Activated naive CD8-positive, alpha-beta T cell (primary cell): ENCODE measurements at regions not wholly inside any gene's neighbourhood (a gene's known extent, or its start where the extent isn't known, plus 50 kb on each side); places are given as distances from the start of the nearest gene placed in this dataset.

Source experiments
- H3K27ac Mint-ChIP-seq: one replicate; pipeline ENCODE4 v1.8.0; 2021; ENCODE audit warnings: mixed read lengths
- H3K27me3 Mint-ChIP-seq: one replicate; pipeline ENCODE4 v1.8.0; 2021; ENCODE audit warnings: mixed read lengths
- H3K36me3 Mint-ChIP-seq: one replicate; pipeline ENCODE4 v1.8.0; 2021; ENCODE audit warnings: mixed read lengths
- H3K4me1 Mint-ChIP-seq: one replicate; pipeline ENCODE4 v1.8.0; 2021; ENCODE audit warnings: low read depth, mixed read lengths
- H3K4me3 Mint-ChIP-seq: one replicate; pipeline ENCODE4 v1.8.0; 2021; ENCODE audit warnings: mild to moderate bottlenecking, mixed read lengths
- H3K9me3 Mint-ChIP-seq: one replicate; pipeline ENCODE4 v1.8.0; 2021; ENCODE audit warnings: low read depth, mixed read lengths

DNA sequence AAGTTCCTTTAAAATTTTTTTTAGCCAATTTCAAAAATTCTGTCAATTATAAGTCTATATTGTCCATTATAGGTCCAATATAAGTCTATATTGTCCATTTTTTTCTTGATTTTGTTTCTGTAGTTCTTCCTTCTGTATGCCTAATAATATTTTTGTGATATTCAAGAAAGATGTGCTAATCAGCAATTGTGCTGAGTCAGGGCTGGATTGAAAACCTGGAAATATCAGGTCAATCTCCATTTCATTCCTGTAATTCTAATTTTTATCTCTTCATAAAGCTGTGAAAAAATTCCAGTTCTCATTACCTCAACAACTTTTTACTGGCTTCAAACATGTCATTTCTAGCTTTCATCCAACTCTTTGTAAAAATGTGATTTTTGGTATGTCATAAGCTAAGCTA is 353.7 kb downstream of the SLITRK6 start:
- H3K27ac Mint-ChIP-seq, result no peak overlapping the region
- no peaks in the 10 kb centered on the region for H3K9me3 Mint-ChIP-seq
- no peaks in the 10 kb centered on the region for H3K4me1 Mint-ChIP-seq
- no peak overlapping the region for H3K4me3 Mint-ChIP-seq
- no peaks in the 10 kb centered on the region for H3K27me3 Mint-ChIP-seq
- no peaks in the 10 kb centered on the region for H3K36me3 Mint-ChIP-seq

DNA sequence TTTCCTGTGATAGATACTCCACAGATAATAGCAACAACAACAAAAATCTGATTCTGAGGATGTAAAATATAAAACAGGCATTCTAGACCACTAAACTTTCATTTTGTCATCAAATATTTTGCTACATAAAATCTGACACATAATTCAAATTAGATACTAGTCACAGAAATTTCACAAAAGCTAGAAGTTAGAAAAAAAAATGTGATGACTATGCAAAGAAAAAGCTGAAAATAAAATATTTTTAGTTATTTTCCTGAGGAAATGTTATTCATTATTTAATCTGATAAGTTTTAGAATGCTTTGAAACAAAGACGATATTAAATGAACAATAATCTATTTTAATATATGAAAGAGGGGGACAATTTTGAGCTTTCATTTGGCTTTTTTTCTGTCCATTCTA is 357.2 kb downstream of the SLITRK6 start:
- Mint-ChIP-seq H3K4me3 (no peak overlapping the region), H3K4me1 (no peaks in the 10 kb centered on the region), H3K36me3 (no peaks in the 10 kb centered on the region), H3K9me3 (no peaks in the 10 kb centered on the region), H3K27ac (no peak overlapping the region), H3K27me3 (no peaks in the 10 kb centered on the region)

DNA sequence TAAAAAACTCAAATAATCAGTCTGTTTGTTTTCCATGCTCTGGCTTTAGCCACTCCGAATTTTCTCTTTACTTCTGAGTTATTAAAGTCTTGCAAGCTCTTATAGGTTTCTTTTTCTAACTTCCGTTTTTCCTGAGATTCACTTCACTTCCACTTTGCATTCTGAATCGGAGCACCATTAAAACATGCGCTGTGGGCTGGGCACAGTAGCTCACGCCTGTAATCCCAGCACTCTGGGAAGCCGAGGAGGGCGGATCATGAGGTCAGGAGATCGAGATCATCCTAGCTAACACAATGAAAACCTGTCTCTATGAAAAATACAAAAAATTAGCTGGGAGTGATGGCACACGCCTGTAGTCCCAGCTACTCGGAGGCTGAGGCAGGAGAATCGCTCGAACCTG is 357.9 kb downstream of the SLITRK6 start:
- Mint-ChIP-seq H3K27me3 (no peaks in the 10 kb centered on the region), H3K4me3 (no peak overlapping the region), H3K4me1 (no peaks in the 10 kb centered on the region), H3K36me3 (no peaks in the 10 kb centered on the region), H3K9me3 (no peaks in the 10 kb centered on the region), H3K27ac (no peak overlapping the region)

DNA sequence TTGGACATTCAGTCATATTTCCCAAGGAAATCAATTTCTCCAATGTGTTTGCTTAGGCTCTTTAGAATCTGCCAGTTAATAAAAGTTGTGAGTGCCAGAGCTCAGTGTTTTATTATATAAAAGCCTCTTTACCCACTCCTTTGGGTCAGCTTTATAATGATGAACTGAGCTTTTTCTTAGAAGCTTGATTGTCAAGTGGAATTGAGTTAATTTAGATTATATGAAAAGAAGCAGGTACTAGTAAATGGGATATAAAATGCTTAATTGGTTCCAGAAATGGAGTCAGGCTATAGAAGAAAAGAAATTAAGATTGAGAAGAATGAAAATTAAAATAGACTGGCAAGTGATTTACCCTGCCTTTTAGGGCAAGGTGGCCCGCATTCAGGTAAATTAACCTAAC is 363.2 kb downstream of the SLITRK6 start:
- no peak overlapping the region for H3K27ac Mint-ChIP-seq
- H3K36me3 Mint-ChIP-seq, result no peaks in the 10 kb centered on the region
- no peaks in the 10 kb centered on the region for H3K4me1 Mint-ChIP-seq
- no peaks in the 10 kb centered on the region for H3K9me3 Mint-ChIP-seq
- H3K4me3 Mint-ChIP-seq, result no peak overlapping the region
- H3K27me3 Mint-ChIP-seq, result no peaks in the 10 kb centered on the region

DNA sequence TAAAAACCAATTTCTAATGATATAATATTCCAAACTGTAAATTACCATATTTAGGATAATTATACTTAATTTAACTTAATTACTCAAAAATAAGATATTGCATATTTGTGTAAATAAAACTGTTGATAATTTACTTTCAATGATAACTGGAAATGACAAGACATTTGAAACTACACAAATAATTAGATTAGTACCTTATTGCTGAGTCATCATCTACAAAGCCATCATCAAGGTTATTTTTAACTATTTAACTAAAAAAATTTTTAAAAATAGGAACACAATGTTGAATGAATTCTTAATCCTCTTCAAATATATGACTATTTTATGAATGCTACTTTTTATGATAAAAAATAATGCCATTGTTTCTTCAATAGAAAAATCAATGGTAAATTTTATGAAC is 364.3 kb downstream of the SLITRK6 start:
- Mint-ChIP-seq H3K27me3 (no peaks in the 10 kb centered on the region), H3K27ac (no peak overlapping the region), H3K4me3 (no peak overlapping the region), H3K9me3 (no peaks in the 10 kb centered on the region), H3K4me1 (no peaks in the 10 kb centered on the region), H3K36me3 (no peaks in the 10 kb centered on the region)

DNA sequence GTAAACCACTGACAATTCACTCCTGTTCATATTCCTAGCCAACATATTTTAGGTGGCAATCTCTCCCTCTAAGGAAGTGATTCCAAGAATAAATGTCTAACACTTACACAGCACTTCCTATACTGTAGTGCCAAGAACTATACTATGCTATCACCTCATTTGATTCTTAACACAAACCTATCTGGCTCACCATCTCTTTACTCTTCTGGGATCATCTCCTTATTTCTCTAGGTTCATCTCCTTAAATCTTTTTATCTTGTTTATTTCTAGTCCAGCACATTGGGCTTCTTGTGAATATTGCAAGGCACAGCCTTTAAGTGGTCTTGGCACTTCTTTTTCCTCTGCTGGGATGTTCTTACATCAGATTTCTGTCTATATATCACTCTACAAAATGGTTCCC is 366.3 kb downstream of the SLITRK6 start:
- no peaks in the 10 kb centered on the region for H3K27me3 Mint-ChIP-seq
- no peaks in the 10 kb centered on the region for H3K4me1 Mint-ChIP-seq
- H3K36me3 Mint-ChIP-seq, result no peaks in the 10 kb centered on the region
- no peaks in the 10 kb centered on the region for H3K9me3 Mint-ChIP-seq
- H3K27ac Mint-ChIP-seq, result no peak overlapping the region
- H3K4me3 Mint-ChIP-seq, result no peak overlapping the region

DNA sequence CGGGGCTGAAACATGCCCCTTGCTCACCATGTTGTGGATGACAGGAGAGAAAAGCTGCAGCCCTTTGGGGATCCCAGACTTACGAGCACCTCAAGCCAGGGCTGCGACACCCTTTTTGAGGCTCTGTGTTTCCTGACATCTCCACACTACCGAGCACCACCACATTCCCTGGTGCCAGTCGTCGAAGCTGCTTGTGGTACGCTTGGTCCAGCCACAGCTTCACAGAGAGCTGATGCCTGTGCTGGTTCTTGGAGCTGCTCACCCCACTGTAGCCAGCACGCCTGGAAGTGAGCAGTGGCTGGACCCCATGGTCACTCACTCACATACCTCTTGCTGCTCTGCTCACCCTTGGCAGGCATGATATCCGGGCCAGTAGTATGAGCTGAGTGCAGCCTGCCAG is 367.5 kb downstream of the SLITRK6 start:
- Mint-ChIP-seq H3K9me3 (no peaks in the 10 kb centered on the region), H3K4me3 (no peak overlapping the region), H3K27ac (no peak overlapping the region), H3K27me3 (no peaks in the 10 kb centered on the region), H3K36me3 (no peaks in the 10 kb centered on the region), H3K4me1 (no peaks in the 10 kb centered on the region)

DNA sequence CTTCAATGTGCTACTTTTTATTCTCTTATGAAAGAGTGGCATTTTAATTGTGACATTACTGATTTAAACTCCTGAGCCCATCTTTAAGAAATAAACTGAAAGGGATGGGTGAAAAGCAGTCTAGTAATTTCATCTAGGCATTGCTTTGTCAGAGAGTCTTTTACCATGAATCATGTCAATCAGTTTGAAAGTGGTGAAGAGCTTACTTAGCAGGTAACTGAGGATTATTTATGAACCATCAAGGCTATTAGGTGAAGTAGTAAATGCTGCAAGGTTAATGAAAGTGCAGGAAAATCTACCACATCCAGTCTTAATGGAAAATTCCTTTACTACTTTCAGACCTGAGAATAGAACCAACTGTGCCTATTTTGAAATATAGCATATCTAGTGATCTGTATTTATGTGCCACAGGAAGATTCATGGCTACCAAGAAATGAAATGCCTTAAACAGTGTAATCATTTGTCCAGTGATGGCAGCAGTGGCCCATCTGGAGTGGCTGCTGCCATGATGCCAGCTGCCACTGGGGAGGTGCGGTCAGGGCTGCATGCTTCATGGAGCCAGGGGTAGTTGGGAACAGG is 368.9 kb downstream of the SLITRK6 start:
- Mint-ChIP-seq H3K27ac (no peak overlapping the region), H3K9me3 (no peaks in the 10 kb centered on the region), H3K27me3 (no peaks in the 10 kb centered on the region), H3K4me3 (no peak overlapping the region), H3K36me3 (no peaks in the 10 kb centered on the region), H3K4me1 (no peaks in the 10 kb centered on the region)

DNA sequence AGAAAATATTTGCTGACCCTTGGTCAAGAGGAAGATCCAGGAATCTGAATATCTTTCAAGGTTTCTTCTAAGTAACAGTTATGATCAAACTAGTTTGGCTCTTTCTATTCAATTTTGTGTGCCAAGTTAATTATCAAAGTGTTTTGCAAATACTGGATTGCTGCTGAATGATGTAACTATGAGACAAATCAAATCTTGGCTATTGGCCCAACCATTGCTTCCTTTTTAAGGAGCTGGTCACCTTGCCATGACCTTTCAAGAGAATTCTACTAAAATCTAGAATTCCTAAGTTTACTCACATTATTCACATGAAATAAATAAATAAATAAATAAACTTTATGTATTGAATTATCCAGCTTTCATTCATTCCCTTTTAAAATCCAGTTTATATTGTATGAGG is 371.8 kb downstream of the SLITRK6 start:
- Mint-ChIP-seq H3K36me3 (no peaks in the 10 kb centered on the region), H3K4me1 (no peaks in the 10 kb centered on the region), H3K4me3 (no peak overlapping the region), H3K27me3 (no peaks in the 10 kb centered on the region), H3K27ac (no peak overlapping the region), H3K9me3 (no peaks in the 10 kb centered on the region)

DNA sequence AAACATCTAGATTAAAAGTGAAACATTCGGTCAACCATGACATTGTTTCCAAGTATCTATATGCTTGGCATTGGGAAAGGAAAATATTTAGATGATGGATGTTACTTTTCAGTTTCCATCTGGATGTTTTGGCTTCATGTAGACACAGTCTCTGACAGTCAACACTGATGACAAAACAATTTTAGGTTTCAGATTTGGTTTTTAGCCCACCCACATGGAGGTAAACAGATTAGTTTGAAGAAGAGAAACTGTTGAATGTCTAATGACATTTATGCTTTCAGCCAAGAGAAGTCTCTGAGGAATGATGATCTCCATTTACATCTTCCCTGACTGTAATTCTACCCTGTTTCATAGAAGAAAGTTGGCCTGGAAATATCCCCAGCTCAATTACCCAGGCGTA is 379.1 kb downstream of the SLITRK6 start:
- no peaks in the 10 kb centered on the region for H3K36me3 Mint-ChIP-seq
- no peaks in the 10 kb centered on the region for H3K9me3 Mint-ChIP-seq
- H3K4me1 Mint-ChIP-seq, result no peaks in the 10 kb centered on the region
- H3K27me3 Mint-ChIP-seq, result no peaks in the 10 kb centered on the region
- no peak overlapping the region for H3K4me3 Mint-ChIP-seq
- no peak overlapping the region for H3K27ac Mint-ChIP-seq

DNA sequence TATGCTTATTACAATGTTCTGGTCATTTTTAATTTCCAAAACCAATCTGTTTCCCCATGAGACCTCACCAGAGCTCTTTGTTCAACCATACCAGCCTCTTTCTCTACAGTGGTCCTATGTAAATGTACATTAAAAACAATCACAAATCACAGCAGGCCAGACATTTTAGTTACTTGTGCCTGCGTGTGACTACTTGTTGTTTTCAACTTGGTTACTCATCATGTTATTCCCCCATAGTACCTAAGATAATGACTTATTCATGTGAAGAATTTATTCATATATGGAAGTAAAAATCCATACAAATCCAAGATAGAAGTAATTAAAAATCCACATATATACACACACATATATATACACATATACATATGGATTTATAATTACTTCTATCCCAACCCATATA is 379.6 kb downstream of the SLITRK6 start:
- Mint-ChIP-seq H3K36me3 (no peaks in the 10 kb centered on the region), H3K4me1 (no peaks in the 10 kb centered on the region), H3K4me3 (no peak overlapping the region), H3K9me3 (no peaks in the 10 kb centered on the region), H3K27ac (no peak overlapping the region), H3K27me3 (no peaks in the 10 kb centered on the region)

DNA sequence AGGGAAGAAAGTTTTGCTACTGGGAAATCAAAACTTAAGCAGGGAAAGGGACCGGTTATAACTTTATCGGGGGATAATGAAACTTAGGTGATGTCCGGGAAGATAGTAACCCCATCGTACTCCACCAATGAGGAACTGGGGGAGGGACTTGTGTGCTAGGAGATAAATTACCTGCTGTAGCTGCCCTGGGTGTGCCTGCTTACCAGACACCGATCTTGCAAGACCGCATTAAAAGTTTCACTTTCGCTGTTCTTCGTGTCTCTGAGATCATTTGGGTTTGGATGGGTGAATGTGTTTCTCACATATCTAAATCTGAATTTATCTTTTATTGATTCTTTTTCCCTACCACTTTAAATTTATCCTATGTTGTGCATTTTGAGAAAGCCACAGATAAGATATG is 381.4 kb downstream of the SLITRK6 start:
- Mint-ChIP-seq H3K9me3 (no peaks in the 10 kb centered on the region), H3K4me1 (no peaks in the 10 kb centered on the region), H3K27me3 (no peaks in the 10 kb centered on the region), H3K4me3 (no peak overlapping the region), H3K36me3 (no peaks in the 10 kb centered on the region), H3K27ac (no peak overlapping the region)

DNA sequence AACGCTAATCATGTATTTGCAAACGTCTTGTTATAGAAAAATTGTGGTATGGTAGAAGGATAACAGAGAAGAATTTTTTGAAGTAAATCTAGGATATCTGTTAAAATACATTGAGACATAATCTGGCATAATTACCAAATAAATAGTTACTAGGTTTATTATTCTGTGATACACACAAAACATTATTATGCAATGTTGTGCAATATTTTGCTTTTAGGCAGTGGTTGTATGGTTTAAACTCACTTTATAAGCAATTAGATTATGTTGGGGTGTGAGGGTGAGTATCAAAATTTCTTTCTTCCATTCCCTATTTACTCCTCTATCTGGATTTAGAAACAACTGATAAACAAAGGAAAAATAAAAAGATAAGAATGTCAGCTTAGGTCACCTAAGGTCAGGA is 385.6 kb downstream of the SLITRK6 start:
- Mint-ChIP-seq H3K27me3 (no peaks in the 10 kb centered on the region), H3K4me1 (no peaks in the 10 kb centered on the region), H3K36me3 (no peaks in the 10 kb centered on the region), H3K9me3 (no peaks in the 10 kb centered on the region), H3K27ac (no peak overlapping the region), H3K4me3 (no peak overlapping the region)

DNA sequence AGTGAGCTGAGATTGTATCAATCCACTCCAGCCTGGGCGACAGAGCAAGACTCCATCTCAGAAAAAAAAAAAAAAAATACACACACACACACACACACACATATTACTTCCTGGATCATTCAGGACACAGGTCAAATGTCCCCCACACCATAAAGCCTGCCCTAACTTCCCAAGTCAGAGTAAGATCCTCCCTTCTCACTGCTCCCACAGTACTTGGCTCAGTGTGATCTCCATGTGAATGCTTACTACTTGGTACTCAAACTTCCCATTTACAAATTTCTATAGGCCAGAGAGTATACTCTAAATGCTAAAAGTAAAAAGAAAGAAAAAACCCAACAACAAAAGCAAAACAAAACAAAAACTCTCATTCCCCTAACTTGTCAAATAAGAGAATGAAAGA is 386.8 kb downstream of the SLITRK6 start:
- H3K9me3 Mint-ChIP-seq, result no peaks in the 10 kb centered on the region

DNA sequence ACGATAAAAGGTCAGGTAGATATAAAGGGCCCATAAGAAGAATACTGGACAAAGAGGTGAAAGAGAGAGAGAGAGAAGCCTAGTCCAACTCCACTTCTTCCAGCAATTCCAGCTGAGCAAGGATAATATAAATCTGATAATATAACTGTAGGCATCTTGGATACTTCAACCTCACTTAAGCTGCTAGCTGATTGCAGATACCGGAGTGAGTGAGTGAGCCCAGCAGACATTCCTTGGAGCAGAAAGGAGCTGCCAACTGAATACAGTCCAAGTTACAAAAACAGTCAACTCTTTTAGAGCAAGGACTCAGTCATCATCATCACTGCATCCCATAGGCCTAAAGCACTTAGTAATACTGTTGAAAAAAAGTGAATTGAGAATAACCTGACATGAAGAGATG is 387.6 kb downstream of the SLITRK6 start:
- Mint-ChIP-seq H3K4me1 (no peaks in the 10 kb centered on the region), H3K27ac (no peak overlapping the region), H3K4me3 (no peak overlapping the region), H3K27me3 (no peaks in the 10 kb centered on the region), H3K36me3 (no peaks in the 10 kb centered on the region), H3K9me3 (peaks cover 3% of the 10 kb centered on the region)

More for the DNA sequence above, 386.8 kb downstream of the SLITRK6 start:
- H3K27ac Mint-ChIP-seq, result no peak overlapping the region
- H3K36me3 Mint-ChIP-seq, result no peaks in the 10 kb centered on the region
- no peak overlapping the region for H3K4me3 Mint-ChIP-seq
- no peaks in the 10 kb centered on the region for H3K4me1 Mint-ChIP-seq
- no peaks in the 10 kb centered on the region for H3K27me3 Mint-ChIP-seq

DNA sequence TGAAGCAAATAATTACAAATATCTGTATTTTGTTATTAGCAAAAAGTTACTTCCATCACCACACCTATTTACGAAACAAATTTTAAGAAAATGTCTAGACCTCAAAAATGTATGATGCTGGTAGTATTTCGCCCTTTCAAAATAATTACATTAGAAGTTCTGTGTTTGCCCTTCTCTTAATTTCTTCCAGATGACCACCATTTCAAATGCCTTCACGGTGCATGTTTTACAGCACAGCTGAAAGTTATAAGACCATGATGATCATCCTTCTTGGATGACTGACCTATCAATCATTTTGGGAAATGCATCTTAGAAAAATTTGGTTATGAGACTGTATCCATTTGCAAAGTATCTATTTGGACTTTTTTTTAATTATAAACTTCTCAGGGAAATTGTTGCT is 390.8 kb downstream of the SLITRK6 start:
- Mint-ChIP-seq H3K9me3 (peaks cover 5% of the 10 kb centered on the region), H3K4me3 (no peak overlapping the region), H3K27me3 (no peaks in the 10 kb centered on the region), H3K36me3 (no peaks in the 10 kb centered on the region), H3K27ac (no peak overlapping the region), H3K4me1 (no peaks in the 10 kb centered on the region)
